ENCODE measurements at regions not wholly inside any gene's neighbourhood (a gene's known extent, or its start where the extent isn't known, plus 50 kb on each side); places are given as distances from the start of the nearest gene placed in this dataset.
A peak's percentile ranks its signal among the peaks of the same experiment; 100 is the strongest.

- no peak for TF ChIP-seq ZBTB33 (IDR thresholded peaks at IDR 0.05; ENCODE audit: borderline replicate concordance, low read depth)
- no peak for TF ChIP-seq USF2 (IDR thresholded peaks at IDR 0.05; ENCODE audit: borderline replicate concordance, low read depth, low read length)
- TF ChIP-seq FOXM1 (IDR thresholded peaks at IDR 0.05; ENCODE audit: low read depth) = no peak
- no peak for TF ChIP-seq RFX5 (IDR thresholded peaks at IDR 0.05; ENCODE audit: low read length)
- no peak for TF ChIP-seq RCOR1 (IDR thresholded peaks at IDR 0.05; ENCODE audit: low read length)
- TF ChIP-seq EP300 (IDR thresholded peaks at IDR 0.05; ENCODE audit: borderline replicate concordance in 1 of 2, low read depth in 1 of 2, low read length in 1 of 2) = peak in 1 of 2 experiments; percentile 56; a peak in 1 of 4 replicates
- TF ChIP-seq GABPA (IDR thresholded peaks at IDR 0.05; ENCODE audit: low read depth) = no peak
- TF ChIP-seq ELF1 (IDR thresholded peaks at IDR 0.05) = no peak
Observed at GRCh38 chr11:12587333-12587991, 86.8 kb upstream of the TEAD1 start (continued).

DNA sequence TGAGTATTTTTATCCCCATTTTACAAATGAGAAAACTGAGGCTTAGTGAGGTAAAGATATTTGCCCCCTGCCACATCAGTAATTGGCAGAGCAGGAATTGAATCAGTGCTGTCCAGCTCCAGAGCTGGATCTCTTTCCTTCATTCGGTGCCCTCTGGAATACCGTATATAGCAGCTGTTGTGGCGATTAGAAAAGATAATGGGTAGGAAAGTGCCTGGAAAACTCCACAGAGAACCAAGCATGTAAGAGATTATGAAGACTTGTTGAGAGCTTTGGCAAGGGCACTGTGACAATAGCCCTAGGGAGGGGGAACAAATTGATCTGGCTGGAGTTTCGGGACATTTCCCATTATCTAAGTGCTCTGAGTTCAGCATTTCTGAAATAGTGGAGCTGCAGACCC, 82.5 kb upstream of the TEAD1 start:
- H4K20me1 ChIP-seq (ENCODE audit: insufficient read depth) = no peaks in the 10 kb centered on the region
- TF ChIP-seq MXI1 (IDR thresholded peaks at IDR 0.05; ENCODE audit: low read depth, low read length) (no peak), TAF1 (IDR thresholded peaks at IDR 0.05; ENCODE audit: borderline replicate concordance, low read depth, low read length) (no peak), USF2 (IDR thresholded peaks at IDR 0.05; ENCODE audit: borderline replicate concordance, low read depth, low read length) (no peak), PBX3 (IDR thresholded peaks at IDR 0.05) (no peak), ZBTB33 (IDR thresholded peaks at IDR 0.05; ENCODE audit: borderline replicate concordance, low read depth) (no peak), POLR2AphosphoS5 (IDR thresholded peaks at IDR 0.05; ENCODE audit: low read depth, low read length) (no peak), RXRA (IDR thresholded peaks at IDR 0.05; ENCODE audit: borderline replicate concordance, low read depth) (no peak), NFIC (IDR thresholded peaks at IDR 0.05; ENCODE audit: borderline replicate concordance) (no peak), GATA2 (CRISPR knock-in tag; IDR thresholded peaks at IDR 0.05) (no peak), EZH2phosphoT487 (IDR thresholded peaks at IDR 0.05; ENCODE audit: borderline replicate concordance, low read depth) (no peak), EP300 (IDR thresholded peaks at IDR 0.05; ENCODE audit: borderline replicate concordance in 1 of 2, low read depth in 1 of 2, low read length in 1 of 2) (no peak), YY1 (IDR thresholded peaks at IDR 0.05; ENCODE audit: low read depth) (no peak)
- TF ChIP-seq, protein P1, sequence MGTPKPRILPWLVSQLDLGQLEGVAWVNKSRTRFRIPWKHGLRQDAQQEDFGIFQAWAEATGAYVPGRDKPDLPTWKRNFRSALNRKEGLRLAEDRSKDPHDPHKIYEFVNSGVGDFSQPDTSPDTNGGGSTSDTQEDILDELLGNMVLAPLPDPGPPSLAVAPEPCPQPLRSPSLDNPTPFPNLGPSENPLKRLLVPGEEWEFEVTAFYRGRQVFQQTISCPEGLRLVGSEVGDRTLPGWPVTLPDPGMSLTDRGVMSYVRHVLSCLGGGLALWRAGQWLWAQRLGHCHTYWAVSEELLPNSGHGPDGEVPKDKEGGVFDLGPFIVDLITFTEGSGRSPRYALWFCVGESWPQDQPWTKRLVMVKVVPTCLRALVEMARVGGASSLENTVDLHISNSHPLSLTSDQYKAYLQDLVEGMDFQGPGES (IDR thresholded peaks at IDR 0.05; ENCODE audit: low read depth, low read length) = no peak
- no peaks in the 10 kb centered on the region for H3K9me2 ChIP-seq
- no peaks in the 10 kb centered on the region for H3K36me3 ChIP-seq (replicated peaks in 1 of 2; ENCODE audit: control insufficient read depth in 1 of 2, insufficient read depth in 2 of 2, low read length in 1 of 2)
- no peak overlapping the region for H2AFZ ChIP-seq (ENCODE audit: low read depth)
- H3F3A ChIP-seq (replicated peaks; ENCODE audit: insufficient read depth) = no peaks in the 10 kb centered on the region
- POLR2A ChIA-PET = no interaction called here
- CTCF ChIA-PET = interaction anchor here (1.0 to 1.3 kb wide), 2 partner anchors 11 to 13 kb away, joined by 3 read pairs; no protein-coding TSS in a partner anchor
- WGBS (ENCODE audit: low lambda C conversion rate) = 96% methylated on average over 4 of the region's 4 CpGs
- no peaks in the 10 kb centered on the region for H3K27me3 ChIP-seq (ENCODE audit: insufficient read depth)
- H3K4me3 ChIP-seq (ENCODE audit: low read depth in 2 of 2, low read length in 1 of 2) = no peak overlapping the region
- no peaks in the 10 kb centered on the region for H3K79me2 ChIP-seq (ENCODE audit: insufficient read depth)
- H3K9ac ChIP-seq = no peak overlapping the region
- peaks cover 0 to 8% of the 10 kb centered on the region in 2 experiments; a peak in 2 of 4 replicates for H3K4me1 ChIP-seq (ENCODE audit: control insufficient read depth in 1 of 2, insufficient read depth in 2 of 2, low read depth in 1 of 2, low read length in 1 of 2)
- no peak for DNase-seq
- no peak overlapping the region for H3K4me2 ChIP-seq
- H3K9me3 ChIP-seq = no peaks in the 10 kb centered on the region
- H3K27ac ChIP-seq (ENCODE audit: low read depth in 2 of 2, low read length in 1 of 2) = no peak overlapping the region

Data from SK-N-SH (cell line).